NCI-H2107 treated with DMSO at 0.1 percent for 48 hours (cell line): ENCODE measurements at regions not wholly inside any gene's neighbourhood (a gene's known extent, or its start where the extent isn't known, plus 50 kb on each side); places are given as distances from the start of the nearest gene placed in this dataset.

Experiments
- DNase-seq: peaks from one replicate; lab custom pipeline; 2025; ENCODE audit not compliant: unreplicated experiment; lab: John Stamatoyannopoulos, UW

- no peak for DNase-seq
Measured at GRCh38 chr2:155209696-155210450, 511.4 kb downstream of the KCNJ3 start.

GRCh38 chr2:155203178-155203577 lies 504.7 kb downstream of the KCNJ3 start:
- DNase-seq, result no peak

DNA sequence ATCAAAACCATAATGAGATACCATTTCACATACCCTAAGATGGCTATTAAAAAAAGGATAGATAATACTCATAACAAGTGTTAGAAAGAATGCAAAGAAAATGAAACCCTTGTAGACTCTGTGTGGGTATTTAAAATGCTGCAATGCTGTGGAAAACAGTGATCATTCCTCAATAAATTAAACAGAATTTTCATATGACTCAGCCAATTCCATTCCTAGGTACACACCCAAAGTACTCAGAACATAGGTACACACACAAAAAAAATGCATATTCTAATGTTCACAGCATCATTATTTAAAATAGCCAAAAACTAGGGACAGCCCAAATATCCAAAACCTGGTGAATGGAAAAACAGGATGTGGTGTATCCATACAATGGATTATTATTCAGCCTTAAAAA lies 502.3 kb downstream of the KCNJ3 start:
- no peak for DNase-seq

GRCh38 chr2:155190342-155190741 lies 491.8 kb downstream of the KCNJ3 start:
- DNase-seq, result no peak

GRCh38 chr2:155178921-155179320 lies 480.4 kb downstream of the KCNJ3 start:
- no peak for DNase-seq

- no peak for DNase-seq
Measured at GRCh38 chr2:155176345-155176744, 477.9 kb downstream of the KCNJ3 start.

DNA sequence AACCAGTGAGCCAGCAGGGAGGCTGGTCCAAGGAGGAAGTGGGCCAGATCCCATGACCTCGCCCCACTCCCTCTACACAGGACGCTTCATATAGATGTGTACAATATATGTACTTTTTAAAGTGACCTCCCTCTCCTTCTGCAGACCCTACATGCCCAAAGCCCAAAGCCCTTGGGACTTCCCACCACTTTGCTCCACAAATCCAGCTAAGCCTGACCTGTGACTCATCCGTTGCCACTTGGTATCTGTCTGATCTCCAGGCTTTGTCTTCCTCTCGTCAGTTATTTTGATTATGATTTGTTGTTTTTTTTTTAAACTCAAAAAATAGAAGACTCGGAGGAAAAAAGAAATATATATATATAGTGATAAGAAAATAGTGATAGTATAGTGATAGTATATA lies 470.8 kb downstream of the KCNJ3 start:
- DNase-seq, result no peak

DNA sequence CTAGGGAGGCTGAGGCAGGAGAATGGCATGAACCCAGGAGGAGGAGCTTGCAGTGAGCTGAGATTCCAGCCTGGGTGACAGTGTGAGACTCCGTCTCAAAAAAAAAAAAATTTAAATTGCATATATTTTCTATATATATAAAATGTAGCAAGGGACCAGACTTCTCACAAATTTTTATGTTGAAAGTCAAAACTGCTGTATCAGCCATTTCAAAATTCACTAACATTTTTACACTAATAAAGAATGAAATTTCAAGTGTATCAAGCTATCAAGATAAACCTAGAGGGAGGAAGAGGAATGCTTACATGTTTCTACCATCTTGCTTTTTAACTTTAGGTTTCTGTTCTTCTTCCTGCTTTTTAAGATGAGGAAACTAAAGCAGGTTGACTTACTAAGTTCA lies 464.0 kb downstream of the KCNJ3 start:
- no peak for DNase-seq

- DNase-seq, result no peak
Measured at GRCh38 chr2:155161314-155161713, 462.8 kb downstream of the KCNJ3 start.

DNA sequence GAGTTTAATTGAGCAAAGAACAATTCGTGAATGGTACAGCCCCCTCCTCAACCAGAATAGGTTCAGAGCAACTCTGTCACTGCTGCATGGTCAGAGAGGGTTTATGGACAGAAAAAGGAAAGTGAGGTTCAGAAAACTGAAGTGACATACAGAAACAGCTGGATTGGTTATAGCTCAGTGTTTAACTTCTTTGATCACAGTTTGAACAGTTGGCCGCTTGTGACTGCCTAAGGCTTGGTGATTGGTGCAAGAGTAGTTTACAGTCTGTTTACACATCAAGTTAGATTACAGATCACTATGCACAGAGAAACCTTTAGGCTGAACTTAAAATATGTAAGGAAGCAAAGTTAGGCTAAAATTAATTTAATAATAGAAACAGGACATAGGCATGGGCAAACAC lies 459.2 kb downstream of the KCNJ3 start:
- no peak for DNase-seq

DNA sequence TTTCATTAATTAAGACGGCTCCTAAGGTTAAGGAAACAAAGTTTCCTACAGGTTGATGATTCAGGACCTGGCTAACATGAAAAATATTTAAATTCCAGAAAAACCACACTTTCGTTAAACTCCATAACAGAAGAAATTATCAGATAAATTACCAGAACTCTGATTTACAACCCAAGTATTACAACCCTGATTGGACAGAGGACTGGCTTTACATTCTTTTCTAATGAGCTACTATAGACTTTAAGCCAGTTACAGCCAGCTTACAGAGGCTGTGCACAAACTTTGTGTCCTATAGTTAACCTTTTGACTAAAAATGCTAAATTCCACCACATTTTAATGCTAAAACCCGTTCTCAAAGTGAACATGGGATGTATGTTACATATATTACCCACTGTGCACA lies 458.6 kb downstream of the KCNJ3 start:
- DNase-seq, result no peak

- no peak for DNase-seq
Measured at GRCh38 chr2:155151945-155152344, 453.4 kb downstream of the KCNJ3 start.

DNA sequence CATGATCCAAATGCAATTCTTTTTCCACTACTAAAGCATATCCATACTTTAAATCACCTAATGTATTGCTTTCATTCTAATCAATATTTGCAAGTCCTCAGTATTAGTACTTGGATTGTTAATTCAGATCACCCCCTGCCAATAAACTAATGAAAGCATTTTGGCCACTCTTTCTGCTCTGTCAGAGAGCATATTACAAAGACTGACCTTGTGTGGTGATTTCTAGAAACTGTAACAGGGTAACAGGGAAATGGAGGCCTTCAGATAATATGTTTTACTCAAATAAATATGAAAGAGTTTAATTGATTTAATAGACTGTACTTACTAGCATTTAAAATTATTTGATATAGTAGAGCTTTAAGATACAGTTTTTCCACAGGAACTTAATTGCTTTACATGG lies 453.0 kb downstream of the KCNJ3 start:
- no peak for DNase-seq

DNA sequence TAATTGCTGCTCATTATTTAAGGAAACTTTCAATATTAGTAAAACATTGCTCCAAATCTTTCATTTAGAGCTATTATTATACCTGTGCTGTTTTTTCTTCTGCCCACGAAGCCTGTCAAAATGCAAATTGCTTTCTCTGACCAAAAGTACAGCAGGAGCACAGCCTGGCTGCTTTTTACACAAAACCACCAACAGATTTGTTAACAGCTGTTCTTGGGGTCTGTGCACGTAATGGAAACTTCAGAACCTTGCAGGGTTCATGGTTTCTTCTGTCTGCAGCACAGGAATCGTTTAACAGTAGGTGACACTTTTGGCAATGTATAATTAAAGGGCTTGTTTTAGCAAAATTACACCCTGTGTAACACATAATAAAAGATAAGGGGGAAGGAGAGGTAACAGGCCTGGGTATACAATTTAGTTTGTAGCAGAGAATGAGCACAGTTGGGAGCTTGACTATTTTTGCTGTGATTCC lies 447.3 kb downstream of the KCNJ3 start:
- DNase-seq, result no peak

- DNase-seq, result no peak
Measured at GRCh38 chr2:155141418-155141817, 442.9 kb downstream of the KCNJ3 start.

GRCh38 chr2:155125585-155126230 lies 427.2 kb downstream of the KCNJ3 start:
- no peak for DNase-seq

DNA sequence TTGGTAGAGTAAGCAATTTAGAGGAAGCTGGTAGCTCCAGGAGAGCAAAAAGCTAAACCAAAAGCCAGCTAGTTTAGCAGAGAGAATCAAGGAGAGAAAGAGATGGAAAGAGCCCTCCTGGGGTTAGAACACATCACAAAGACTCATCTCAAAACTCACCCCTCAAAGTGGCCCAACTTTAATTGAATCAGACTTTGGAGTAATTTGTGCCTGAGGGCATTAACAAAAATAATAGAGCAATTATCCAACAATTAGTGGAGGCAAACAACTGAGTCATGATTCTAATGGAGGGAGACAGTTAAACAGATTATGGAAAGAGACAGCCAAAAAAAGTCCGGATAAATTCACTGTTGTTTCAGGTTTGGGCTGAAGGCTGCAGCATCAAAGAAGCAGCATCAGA lies 417.4 kb downstream of the KCNJ3 start:
- no peak for DNase-seq

DNA sequence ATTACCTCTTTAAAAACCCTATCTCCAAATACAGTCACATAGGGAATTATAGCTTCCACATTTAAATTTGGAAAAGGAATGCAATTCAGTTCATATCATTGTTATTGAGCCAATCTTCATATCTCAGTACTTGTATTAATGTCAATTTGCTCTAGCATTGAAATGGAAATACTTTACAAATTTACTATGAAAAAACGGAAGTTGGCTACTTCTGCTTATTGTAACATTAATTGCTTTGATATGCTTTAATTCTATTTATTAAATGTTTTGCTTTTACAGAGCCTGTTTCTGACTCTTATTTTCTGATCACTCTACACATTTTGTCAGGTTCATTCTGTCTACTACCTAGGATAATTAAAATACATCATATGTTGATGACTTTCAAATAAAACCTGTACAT lies 412.6 kb downstream of the KCNJ3 start:
- no peak for DNase-seq

GRCh38 chr2:155109527-155109926 lies 411.0 kb downstream of the KCNJ3 start:
- DNase-seq, result no peak

GRCh38 chr2:155100261-155100660 lies 401.8 kb downstream of the KCNJ3 start:
- DNase-seq, result no peak

DNA sequence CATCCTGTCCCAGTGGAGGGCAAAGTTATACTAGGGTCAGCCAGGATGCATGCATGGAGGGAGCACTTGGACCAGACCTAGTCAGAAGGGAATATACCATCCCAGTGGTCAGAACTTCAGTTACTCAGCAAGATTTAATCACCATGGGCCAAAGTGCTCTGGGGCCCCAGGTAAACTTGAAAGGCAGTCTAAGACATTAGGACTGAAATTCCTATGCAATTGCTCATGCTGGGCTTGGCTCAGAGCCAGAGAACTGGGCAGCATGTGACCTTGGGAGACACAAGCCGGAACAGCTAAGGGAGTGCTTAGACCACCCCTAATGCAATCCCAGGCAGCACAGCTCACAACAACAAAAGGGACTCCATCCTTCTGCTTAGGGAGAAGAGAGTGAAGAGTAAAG lies 401.3 kb downstream of the KCNJ3 start:
- no peak for DNase-seq

GRCh38 chr2:155095613-155096012 lies 397.1 kb downstream of the KCNJ3 start:
- no peak for DNase-seq

DNA sequence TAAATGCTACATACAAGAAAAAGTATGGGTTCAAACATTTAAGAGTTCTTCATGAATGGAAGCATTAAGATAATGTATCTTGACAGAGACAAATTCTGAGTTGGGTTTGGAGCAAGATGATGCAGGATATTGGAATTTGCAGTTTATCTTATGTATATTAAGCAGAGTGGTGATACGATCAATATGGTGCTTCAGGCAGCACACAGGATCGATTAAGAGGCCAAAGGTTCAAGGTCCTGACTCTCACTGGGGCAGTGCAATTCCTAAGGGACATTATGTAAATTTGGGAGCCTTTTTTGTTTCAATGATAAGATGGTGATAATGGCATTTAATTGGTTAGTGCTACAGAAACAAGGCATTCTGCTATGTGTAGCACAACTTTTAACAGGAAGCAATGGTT lies 381.9 kb downstream of the KCNJ3 start:
- no peak for DNase-seq
